LNCaP clone FGC (cell line): ENCODE measurements at regions not wholly inside any gene's neighbourhood (a gene's known extent, or its start where the extent isn't known, plus 50 kb on each side); places are given as distances from the start of the nearest gene placed in this dataset.

ENCODE experiments used
- DNase-seq: peaks from one replicate; pipeline ENCODE4 v3.0.0-alpha.2; 2011; ENCODE audit warnings: low read depth
- H3K4me3 ChIP-seq: 2 replicates; pipeline ENCODE4 v1.5.1; 2011; ENCODE audit warnings: mild to moderate bottlenecking, low read depth, low read length, control low read depth
- TF ChIP-seq, protein P1 (sequence below): IDR thresholded peaks from 2 replicates; pipeline ENCODE4 v1.5.1; 2012; ENCODE audit warnings: mild to moderate bottlenecking; ENCODE audit not compliant: control insufficient read depth, insufficient read depth; ENCODE audit errors: extremely low read depth

- TF ChIP-seq, protein P1, sequence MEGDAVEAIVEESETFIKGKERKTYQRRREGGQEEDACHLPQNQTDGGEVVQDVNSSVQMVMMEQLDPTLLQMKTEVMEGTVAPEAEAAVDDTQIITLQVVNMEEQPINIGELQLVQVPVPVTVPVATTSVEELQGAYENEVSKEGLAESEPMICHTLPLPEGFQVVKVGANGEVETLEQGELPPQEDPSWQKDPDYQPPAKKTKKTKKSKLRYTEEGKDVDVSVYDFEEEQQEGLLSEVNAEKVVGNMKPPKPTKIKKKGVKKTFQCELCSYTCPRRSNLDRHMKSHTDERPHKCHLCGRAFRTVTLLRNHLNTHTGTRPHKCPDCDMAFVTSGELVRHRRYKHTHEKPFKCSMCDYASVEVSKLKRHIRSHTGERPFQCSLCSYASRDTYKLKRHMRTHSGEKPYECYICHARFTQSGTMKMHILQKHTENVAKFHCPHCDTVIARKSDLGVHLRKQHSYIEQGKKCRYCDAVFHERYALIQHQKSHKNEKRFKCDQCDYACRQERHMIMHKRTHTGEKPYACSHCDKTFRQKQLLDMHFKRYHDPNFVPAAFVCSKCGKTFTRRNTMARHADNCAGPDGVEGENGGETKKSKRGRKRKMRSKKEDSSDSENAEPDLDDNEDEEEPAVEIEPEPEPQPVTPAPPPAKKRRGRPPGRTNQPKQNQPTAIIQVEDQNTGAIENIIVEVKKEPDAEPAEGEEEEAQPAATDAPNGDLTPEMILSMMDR = no peak
- no peak overlapping the region for H3K4me3 ChIP-seq
- DNase-seq = peak; percentile 39
Observed at GRCh38 chr14:34931206-34931605, 51.6 kb upstream of the SRP54 start.

DNA sequence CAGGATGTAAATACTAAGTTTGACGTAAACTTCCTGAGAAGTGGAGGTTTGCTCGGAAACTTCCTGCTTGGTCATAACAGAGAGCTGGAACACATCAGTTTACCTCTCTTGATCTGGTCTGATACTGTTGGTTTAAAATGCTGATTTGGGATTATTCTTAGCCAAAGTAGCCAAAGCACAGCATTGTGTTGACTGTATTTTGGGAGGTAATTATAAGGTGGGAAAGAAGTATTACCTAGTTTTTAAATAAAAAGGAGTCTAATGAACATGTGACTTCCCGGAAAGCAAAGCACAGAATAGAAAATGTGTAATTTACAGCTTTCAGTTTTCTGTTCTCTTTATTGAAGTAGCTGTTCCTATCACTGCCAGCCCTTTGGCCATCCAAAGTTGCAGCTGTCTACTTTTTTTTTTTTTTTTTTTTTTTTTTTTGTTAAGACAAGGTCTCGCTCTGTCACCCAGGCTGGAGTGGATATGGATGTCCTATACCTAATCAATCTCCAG, 52.2 kb upstream of the SRP54 start:
- no peak overlapping the region for H3K4me3 ChIP-seq
- DNase-seq = no peak
- TF ChIP-seq, protein P1 = no peak

DNA sequence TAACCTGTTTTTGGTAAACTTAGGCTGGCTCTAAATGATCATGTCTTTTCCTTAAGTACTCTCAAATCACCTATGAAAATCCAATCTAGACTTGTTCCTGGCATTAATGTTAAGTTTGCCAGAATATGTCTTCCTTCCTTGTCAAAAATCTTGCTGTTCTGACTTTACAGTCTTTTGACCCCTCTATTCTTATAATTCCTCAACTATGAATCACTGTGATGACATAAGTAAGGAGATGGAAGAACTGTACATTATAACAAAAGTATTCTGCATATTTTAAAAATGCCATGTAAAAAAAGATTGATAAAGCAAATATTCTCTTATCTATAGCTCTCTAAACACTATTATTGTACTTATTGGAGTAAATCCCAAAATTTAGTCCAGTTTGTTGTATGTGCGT, 51.4 kb upstream of the BAZ1A start:
- DNase-seq = no peak
- TF ChIP-seq, protein P1 = no peak
- H3K4me3 ChIP-seq = no peak overlapping the region
